Putamen (tissue), 1 donor: ENCODE measurements at regions not wholly inside any gene's neighbourhood (a gene's known extent, or its start where the extent isn't known, plus 50 kb on each side); places are given as distances from the start of the nearest gene placed in this dataset.

Experiments
- DNase-seq: peaks from one replicate; pipeline ENCODE4 v3.0.0-alpha.2; 2016; ENCODE audit warnings: low spot score

- DNase-seq, result no peak
Measured at GRCh38 chr15:46315434-46315833, 680.6 kb downstream of the SQOR start.

GRCh38 chr15:46316024-46316423 is 681.2 kb downstream of the SQOR start:
- no peak for DNase-seq

- DNase-seq, result no peak
Measured at GRCh38 chr15:46317029-46317428, 682.2 kb downstream of the SQOR start.

GRCh38 chr15:46322753-46323152 is 687.9 kb downstream of the SQOR start:
- no peak for DNase-seq

GRCh38 chr15:46326173-46326572 is 691.3 kb downstream of the SQOR start:
- DNase-seq, result no peak

- DNase-seq, result no peak
Measured at GRCh38 chr15:46328821-46329220, 694.0 kb downstream of the SQOR start.

- no peak for DNase-seq
Measured at GRCh38 chr15:46329876-46330275, 695.0 kb downstream of the SQOR start.

- no peak for DNase-seq
Measured at GRCh38 chr15:46331546-46331945, 696.7 kb downstream of the SQOR start.

GRCh38 chr15:46343196-46343935 is 708.5 kb downstream of the SQOR start:
- DNase-seq, result peak; percentile 2

- no peak for DNase-seq
Measured at GRCh38 chr15:46344115-46344724, 709.4 kb downstream of the SQOR start.

- DNase-seq, result no peak
Measured at GRCh38 chr15:46344915-46345314, 710.1 kb downstream of the SQOR start.

- DNase-seq, result no peak
Measured at GRCh38 chr15:46354443-46354842, 719.6 kb downstream of the SQOR start.

- no peak for DNase-seq
Measured at GRCh38 chr15:46365572-46365971, 730.7 kb downstream of the SQOR start.

- no peak for DNase-seq
Measured at GRCh38 chr15:46366360-46367007, 731.7 kb downstream of the SQOR start.

- no peak for DNase-seq
Measured at GRCh38 chr15:46383978-46384377, 749.1 kb downstream of the SQOR start.

- no peak for DNase-seq
Measured at GRCh38 chr15:46386356-46386755, 751.5 kb downstream of the SQOR start.

GRCh38 chr15:46389739-46390138 is 754.9 kb downstream of the SQOR start:
- DNase-seq, result no peak

GRCh38 chr15:46394463-46394862 is 759.6 kb downstream of the SQOR start:
- DNase-seq, result no peak

- DNase-seq, result no peak
Measured at GRCh38 chr15:46408312-46408711, 773.5 kb downstream of the SQOR start.

- DNase-seq, result peak; percentile 31
Measured at GRCh38 chr15:46409841-46410301, 775.0 kb downstream of the SQOR start.

GRCh38 chr15:46410705-46411104 is 775.9 kb downstream of the SQOR start:
- no peak for DNase-seq

- DNase-seq, result no peak
Measured at GRCh38 chr15:46411900-46412299, 777.1 kb downstream of the SQOR start.

GRCh38 chr15:46413799-46414198 is 779.0 kb downstream of the SQOR start:
- no peak for DNase-seq
